SK-N-SH (cell line): ENCODE measurements at regions not wholly inside any gene's neighbourhood (a gene's known extent, or its start where the extent isn't known, plus 50 kb on each side); places are given as distances from the start of the nearest gene placed in this dataset.

Experiments
- CTCF ChIP-seq: fragments of 200-600 bp; sonication (generic); IDR thresholded peaks from 2 replicates; pipeline ENCODE4 v1.6.1; 2017; ENCODE audit warnings: antibody characterized with exemption, mild to moderate bottlenecking, moderate library complexity
- ELF1 ChIP-seq: IDR thresholded peaks from 2 replicates; pipeline ENCODE4 v1.4.0; 2012
- EZH2phosphoT487 ChIP-seq: fragments of 200-600 bp; sonication (generic); IDR thresholded peaks from 2 replicates; pipeline ENCODE4 v1.6.1; 2017; ENCODE audit warnings: low read depth, mixed run types, mild to moderate bottlenecking, antibody characterized with exemption, moderate library complexity, borderline replicate concordance
- GATA2 ChIP-seq: sonication (generic); formaldehyde crosslinking; IDR thresholded peaks from 2 replicates; pipeline ENCODE4 v1.5.0; 2020; ENCODE audit warnings: mild to moderate bottlenecking, missing genetic modification reagents
- JUND ChIP-seq: IDR thresholded peaks from 2 replicates; pipeline ENCODE4 v1.4.0; 2012
- PBX3 ChIP-seq: IDR thresholded peaks from 2 replicates; pipeline ENCODE4; 2012
- POLR2AphosphoS5 ChIP-seq: IDR thresholded peaks from 2 replicates; pipeline ENCODE4 v1.6.1; 2012; ENCODE audit warnings: low read depth, low read length
- RAD21 ChIP-seq: IDR thresholded peaks from 2 replicates; pipeline ENCODE4 v1.6.1; 2012; ENCODE audit warnings: mild to moderate bottlenecking, low read length
- RCOR1 ChIP-seq: fragments of 150-350 bp; IDR thresholded peaks from 2 replicates; pipeline ENCODE4 v1.6.1; 2017; ENCODE audit warnings: antibody characterized with exemption, low read length
- RFX5 ChIP-seq: IDR thresholded peaks from 2 replicates; pipeline ENCODE4 v1.6.1; 2012; ENCODE audit warnings: mild to moderate bottlenecking, improper control_type of control experiment, low read length
- SIN3A ChIP-seq: IDR thresholded peaks from 2 replicates; pipeline ENCODE4 v1.6.1; 2012; ENCODE audit warnings: low read depth, mild to moderate bottlenecking, low read length, moderate library complexity, borderline replicate concordance
- TAF1 ChIP-seq: IDR thresholded peaks from 2 replicates; pipeline ENCODE4 v1.6.1; 2012; ENCODE audit warnings: low read depth, mild to moderate bottlenecking, low read length, moderate library complexity, borderline replicate concordance
- TEAD4 ChIP-seq: IDR thresholded peaks from 2 replicates; pipeline ENCODE4 v1.4.0; 2012; ENCODE audit warnings: mild to moderate bottlenecking, borderline replicate concordance; ENCODE audit not compliant: insufficient read depth
- USF2 ChIP-seq: fragments of 150-350 bp; IDR thresholded peaks from 2 replicates; pipeline ENCODE4 v1.6.1; 2017; ENCODE audit warnings: antibody characterized with exemption, low read length, low read depth, borderline replicate concordance

- no peak for TF ChIP-seq CTCF
- TF ChIP-seq SIN3A: no peak
- no peak for TF ChIP-seq TEAD4
- TF ChIP-seq RAD21: no peak
- no peak for TF ChIP-seq JUND
- TF ChIP-seq POLR2AphosphoS5: no peak
- no peak for TF ChIP-seq USF2
- no peak for TF ChIP-seq RFX5
- TF ChIP-seq EZH2phosphoT487: no peak
- TF ChIP-seq TAF1: no peak
- TF ChIP-seq PBX3: no peak
- TF ChIP-seq GATA2 (CRISPR knock-in tag): no peak
- TF ChIP-seq RCOR1: no peak
- no peak for TF ChIP-seq ELF1
Measured at GRCh38 chr7:106487892-106488291, 173.1 kb downstream of the CCDC71L start.
